PC-3 (cell line): ENCODE measurements at regions not wholly inside any gene's neighbourhood (a gene's known extent, or its start where the extent isn't known, plus 50 kb on each side); places are given as distances from the start of the nearest gene placed in this dataset.

Source experiments
- CTCF ChIP-seq: fragments of 300-600 bp; sonication (generic); conservative IDR thresholded peaks from 2 replicates; pipeline ENCODE4 v1.5.1; 2017; ENCODE audit warnings: antibody characterized with exemption, low read depth, mild to moderate bottlenecking, low read length
- EZH2 ChIP-seq: fragments of 300-600 bp; sonication (generic); IDR thresholded peaks from one replicate; pipeline ENCODE4 v1.6.1; 2017; ENCODE audit warnings: antibody characterized with exemption, mild to moderate bottlenecking, low read length; ENCODE audit not compliant: unreplicated experiment
- EZH2phosphoT487 ChIP-seq: fragments of 300-600 bp; sonication (generic); IDR thresholded peaks from 2 replicates; pipeline ENCODE4 v1.6.1; 2018; ENCODE audit warnings: mild to moderate bottlenecking, antibody characterized with exemption, low read length, borderline replicate concordance

- no peak for TF ChIP-seq CTCF
- TF ChIP-seq EZH2: no peak
- TF ChIP-seq EZH2phosphoT487: no peak
Measured at GRCh38 chr14:83384253-83384652, 1850.6 kb upstream of the SEL1L start.
